ENCODE measurements at regions not wholly inside any gene's neighbourhood (a gene's known extent, or its start where the extent isn't known, plus 50 kb on each side); places are given as distances from the start of the nearest gene placed in this dataset.

GRCh38 chr18:30527917-30528316, 514.6 kb downstream of the DSC3 start:
- no peak for DNase-seq (ENCODE audit: low spot score)

GRCh38 chr18:30527226-30527625, 515.3 kb downstream of the DSC3 start:
- DNase-seq (ENCODE audit: low spot score) = no peak

- DNase-seq (ENCODE audit: low spot score) = no peak
Measured at GRCh38 chr18:30522288-30522929, 520.1 kb downstream of the DSC3 start.

- no peak for DNase-seq (ENCODE audit: low spot score)
Measured at GRCh38 chr18:30514059-30514458, 528.5 kb downstream of the DSC3 start.

GRCh38 chr18:30512872-30513271, 529.7 kb downstream of the DSC3 start:
- DNase-seq (ENCODE audit: low spot score) = no peak

GRCh38 chr18:30510882-30511281, 531.7 kb downstream of the DSC3 start:
- DNase-seq (ENCODE audit: low spot score) = no peak

- no peak for DNase-seq (ENCODE audit: low spot score)
Measured at GRCh38 chr18:30501594-30501993, 540.9 kb downstream of the DSC3 start.

GRCh38 chr18:30500240-30500945, 542.1 kb downstream of the DSC3 start:
- DNase-seq (ENCODE audit: low spot score) = no peak

GRCh38 chr18:30499721-30500120, 542.8 kb downstream of the DSC3 start:
- DNase-seq (ENCODE audit: low spot score) = no peak

GRCh38 chr18:30492552-30493129, 549.9 kb downstream of the DSC3 start:
- DNase-seq (ENCODE audit: low spot score) = no peak

GRCh38 chr18:30491815-30492551, 550.6 kb downstream of the DSC3 start:
- no peak for DNase-seq (ENCODE audit: low spot score)

GRCh38 chr18:30489890-30490643, 552.5 kb downstream of the DSC3 start:
- DNase-seq (ENCODE audit: low spot score) = no peak

- no peak for DNase-seq (ENCODE audit: low spot score)
Measured at GRCh38 chr18:30487962-30488361, 554.6 kb downstream of the DSC3 start.

GRCh38 chr18:30486856-30487255, 555.7 kb downstream of the DSC3 start:
- no peak for DNase-seq (ENCODE audit: low spot score)

- no peak for DNase-seq (ENCODE audit: low spot score)
Measured at GRCh38 chr18:30485078-30485477, 557.5 kb downstream of the DSC3 start.

- DNase-seq (ENCODE audit: low spot score) = no peak
Measured at GRCh38 chr18:30481871-30482270, 560.7 kb downstream of the DSC3 start.

GRCh38 chr18:30469091-30469490, 573.5 kb downstream of the DSC3 start:
- DNase-seq (ENCODE audit: low spot score) = no peak

GRCh38 chr18:30465096-30465495, 577.4 kb downstream of the DSC3 start:
- DNase-seq (ENCODE audit: low spot score) = no peak

GRCh38 chr18:30457156-30457555, 585.4 kb downstream of the DSC3 start:
- DNase-seq (ENCODE audit: low spot score) = no peak

GRCh38 chr18:30455741-30456140, 586.8 kb downstream of the DSC3 start:
- DNase-seq (ENCODE audit: low spot score) = no peak

- no peak for DNase-seq (ENCODE audit: low spot score)
Measured at GRCh38 chr18:30454920-30455319, 587.6 kb downstream of the DSC3 start.

GRCh38 chr18:30451981-30452380, 590.6 kb downstream of the DSC3 start:
- DNase-seq (ENCODE audit: low spot score) = no peak

Measured in AG20443 (cell line).